GM21447 (cell line): ENCODE measurements at regions not wholly inside any gene's neighbourhood (a gene's known extent, or its start where the extent isn't known, plus 50 kb on each side); places are given as distances from the start of the nearest gene placed in this dataset.

Experiments used
- ATAC-seq: cut with Tn5 transposase; IDR thresholded peaks from one replicate; pipeline ENCODE4 v1.9.1; 2021; ENCODE audit not compliant: unreplicated experiment

- no peak for ATAC-seq
Measured at GRCh38 chr1:55402671-55403464, 187.7 kb upstream of the USP24 start.

DNA sequence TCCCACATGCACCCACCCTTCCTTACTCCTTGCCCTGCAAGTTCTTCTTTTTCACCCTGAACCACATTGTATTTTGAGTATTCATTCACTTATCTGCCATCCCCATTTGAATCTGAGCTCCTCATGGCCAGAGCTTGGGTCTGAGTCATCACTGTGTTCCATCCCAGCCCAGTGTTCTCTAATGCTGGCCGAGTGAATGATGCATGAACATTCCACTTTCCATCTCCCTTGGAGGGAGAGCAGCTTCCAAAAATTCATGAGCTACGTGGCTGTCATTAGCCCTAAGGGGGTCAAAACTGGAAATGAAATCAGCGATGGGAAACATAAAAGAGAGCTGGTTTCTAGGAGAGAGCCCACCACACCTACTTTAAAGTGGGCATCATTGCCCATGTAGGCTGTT lies 187.0 kb upstream of the USP24 start:
- ATAC-seq: no peak

GRCh38 chr1:55400508-55400907 lies 185.3 kb upstream of the USP24 start:
- ATAC-seq: no peak

DNA sequence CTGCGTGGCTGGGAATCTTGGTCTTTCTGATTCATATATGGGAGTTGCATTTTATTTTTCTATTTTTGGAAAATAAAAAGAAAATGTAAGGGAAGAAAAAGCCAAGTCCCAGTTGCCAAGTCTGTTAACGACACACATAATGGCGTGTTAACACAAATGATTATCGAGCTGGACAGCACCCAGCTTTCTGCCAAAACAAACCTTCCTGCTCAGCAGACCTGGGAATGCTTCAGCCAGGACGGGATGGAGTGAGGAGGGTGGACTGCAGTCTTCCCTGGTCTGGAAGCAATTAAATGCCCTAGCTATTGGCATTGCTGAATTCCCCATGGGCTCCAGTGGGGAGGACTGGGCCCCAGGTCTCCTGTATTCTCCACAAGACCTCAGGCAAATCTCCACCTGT lies 184.2 kb upstream of the USP24 start:
- no peak for ATAC-seq

DNA sequence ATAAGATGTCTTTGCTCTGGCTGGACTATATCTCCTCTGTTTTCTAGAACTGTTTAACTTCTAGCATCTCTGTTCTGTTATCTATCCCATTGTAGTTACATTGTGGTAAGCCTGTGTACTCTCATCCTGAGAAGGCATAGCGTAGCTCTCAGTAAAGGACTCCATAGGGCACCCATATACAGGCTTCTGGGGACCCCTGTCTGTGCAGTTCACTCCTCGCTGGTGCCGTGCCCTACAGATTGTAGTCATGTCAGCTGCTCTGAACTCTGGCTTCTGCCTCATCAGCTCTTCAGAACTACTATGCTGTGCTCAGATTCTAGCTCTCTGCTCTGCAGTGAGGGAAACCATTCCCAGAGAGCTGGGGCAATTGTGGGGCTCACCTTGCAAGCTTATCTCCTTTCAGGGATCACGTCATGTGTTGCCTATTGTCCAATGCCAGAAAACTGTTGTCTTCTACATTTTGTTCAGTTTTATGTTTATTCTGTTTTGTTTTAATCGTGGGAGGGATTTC lies 181.3 kb upstream of the USP24 start:
- ATAC-seq: no peak

DNA sequence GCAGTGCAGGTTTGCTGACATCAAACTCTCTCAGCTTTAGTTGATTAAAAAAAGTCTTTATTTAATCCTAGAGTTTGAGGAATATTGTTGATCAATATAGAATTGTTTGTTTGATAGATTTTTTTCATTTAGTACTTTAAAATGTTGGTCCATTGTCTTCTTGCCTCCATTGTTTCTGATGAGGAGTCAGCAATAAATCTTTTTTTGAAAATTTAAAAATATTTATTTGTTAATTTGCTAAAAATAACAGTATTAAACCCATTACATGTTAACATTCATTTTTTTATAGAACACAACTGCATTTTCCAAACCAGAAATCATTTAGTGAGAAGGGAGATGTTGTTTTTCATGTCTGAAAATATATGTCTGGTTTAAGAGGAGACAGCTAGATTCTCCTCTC lies 173.8 kb upstream of the USP24 start:
- ATAC-seq: no peak

GRCh38 chr1:55387145-55387544 lies 172.0 kb upstream of the USP24 start:
- no peak for ATAC-seq

GRCh38 chr1:55386456-55386855 lies 171.3 kb upstream of the USP24 start:
- ATAC-seq: no peak

DNA sequence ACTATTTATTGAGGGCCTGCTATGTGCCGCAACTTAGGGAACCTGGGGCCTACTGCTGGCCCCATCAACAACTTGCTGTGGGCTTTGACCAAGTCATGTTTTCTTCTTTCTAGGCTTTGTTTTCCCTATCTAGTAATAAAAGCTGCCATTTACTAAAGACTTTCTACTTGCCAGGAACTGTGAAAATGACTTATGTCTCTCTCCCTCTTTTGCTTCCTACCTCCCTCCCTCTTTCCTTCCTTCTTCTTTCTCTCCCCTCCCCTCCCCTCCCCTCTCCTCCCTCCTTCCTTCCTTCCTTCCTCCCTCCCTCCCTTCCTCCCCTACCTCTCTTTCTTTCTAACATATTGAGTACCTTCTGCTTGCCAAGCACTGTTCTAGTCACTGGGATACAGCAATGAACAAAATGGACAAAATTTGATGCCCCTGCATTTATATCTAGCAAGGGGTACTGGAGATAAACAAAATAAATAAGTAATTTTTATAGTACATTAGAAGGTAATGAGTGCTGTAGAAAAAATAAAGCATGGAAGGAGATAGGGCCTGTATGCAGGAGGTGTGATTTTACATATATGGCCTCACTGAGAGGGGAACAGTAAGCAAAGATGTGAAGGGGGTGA lies 170.3 kb upstream of the USP24 start:
- ATAC-seq: no peak

DNA sequence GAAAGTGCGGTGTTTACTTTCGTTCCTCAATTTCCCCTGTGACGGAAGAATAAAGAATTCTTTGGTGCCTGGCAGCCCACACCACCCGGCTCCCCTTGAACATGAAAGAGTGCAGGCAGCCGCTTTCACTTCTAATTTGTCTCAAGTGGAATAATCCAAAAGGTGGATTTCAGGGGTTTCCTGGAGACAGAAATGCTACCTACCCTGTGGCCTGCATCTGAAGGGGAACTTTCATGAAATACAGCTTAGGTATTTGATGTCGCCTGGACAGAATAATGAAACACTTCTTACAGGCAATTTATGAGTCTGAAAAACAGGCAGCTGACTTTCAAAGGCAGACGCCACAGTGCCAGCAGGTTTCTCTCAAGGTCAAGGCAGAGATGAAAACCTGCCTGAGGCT lies 169.5 kb upstream of the USP24 start:
- no peak for ATAC-seq

DNA sequence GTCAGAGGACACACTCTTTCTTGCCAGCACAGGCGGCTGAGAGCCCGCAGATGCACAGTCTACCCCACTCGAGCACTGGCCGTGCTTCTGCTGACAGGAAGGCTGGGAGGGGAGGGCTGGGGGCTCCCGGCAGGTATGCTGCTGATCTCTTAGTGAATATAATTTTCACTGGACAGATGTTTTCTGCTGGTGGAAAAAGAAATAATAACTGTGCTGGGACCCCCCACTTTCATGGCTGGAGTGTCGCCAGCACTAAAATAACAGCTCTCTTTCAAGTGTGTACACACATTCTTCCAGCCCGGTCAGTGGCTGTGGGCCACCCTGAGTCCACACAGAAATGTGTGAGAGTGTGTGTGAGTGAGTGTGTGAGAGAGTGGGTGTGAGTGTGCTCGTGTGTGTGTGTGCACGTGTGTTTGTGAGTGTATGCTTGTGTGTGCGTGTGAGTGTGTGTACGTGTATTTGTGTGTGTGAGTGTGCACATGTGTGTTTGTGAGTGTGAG lies 167.7 kb upstream of the USP24 start:
- no peak for ATAC-seq

- ATAC-seq: no peak
Measured at GRCh38 chr1:55381983-55382382, 166.8 kb upstream of the USP24 start.

- no peak for ATAC-seq
Measured at GRCh38 chr1:55381491-55381890, 166.3 kb upstream of the USP24 start.

- ATAC-seq: no peak
Measured at GRCh38 chr1:55380355-55380970, 165.3 kb upstream of the USP24 start.

DNA sequence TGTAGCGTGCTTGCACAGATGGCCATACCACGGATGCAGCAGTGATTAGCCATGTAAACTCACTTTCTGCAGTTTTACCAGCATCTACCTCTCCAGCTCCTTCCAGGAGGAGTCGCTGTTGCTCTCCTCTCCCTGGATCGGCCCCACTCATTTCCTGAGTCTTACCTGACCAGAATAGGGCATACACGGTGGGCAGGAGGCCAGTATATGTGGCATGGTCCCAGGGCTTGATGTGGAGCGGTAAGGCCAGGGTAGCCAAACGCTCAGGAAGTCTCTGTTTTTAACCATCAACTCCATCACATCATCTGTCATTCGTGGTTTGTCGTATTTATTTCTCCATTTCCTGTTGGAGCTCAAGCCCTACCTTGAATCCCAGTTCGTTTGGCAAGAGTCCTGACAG lies 163.4 kb upstream of the USP24 start:
- ATAC-seq: no peak

- no peak for ATAC-seq
Measured at GRCh38 chr1:55376897-55377296, 161.7 kb upstream of the USP24 start.

DNA sequence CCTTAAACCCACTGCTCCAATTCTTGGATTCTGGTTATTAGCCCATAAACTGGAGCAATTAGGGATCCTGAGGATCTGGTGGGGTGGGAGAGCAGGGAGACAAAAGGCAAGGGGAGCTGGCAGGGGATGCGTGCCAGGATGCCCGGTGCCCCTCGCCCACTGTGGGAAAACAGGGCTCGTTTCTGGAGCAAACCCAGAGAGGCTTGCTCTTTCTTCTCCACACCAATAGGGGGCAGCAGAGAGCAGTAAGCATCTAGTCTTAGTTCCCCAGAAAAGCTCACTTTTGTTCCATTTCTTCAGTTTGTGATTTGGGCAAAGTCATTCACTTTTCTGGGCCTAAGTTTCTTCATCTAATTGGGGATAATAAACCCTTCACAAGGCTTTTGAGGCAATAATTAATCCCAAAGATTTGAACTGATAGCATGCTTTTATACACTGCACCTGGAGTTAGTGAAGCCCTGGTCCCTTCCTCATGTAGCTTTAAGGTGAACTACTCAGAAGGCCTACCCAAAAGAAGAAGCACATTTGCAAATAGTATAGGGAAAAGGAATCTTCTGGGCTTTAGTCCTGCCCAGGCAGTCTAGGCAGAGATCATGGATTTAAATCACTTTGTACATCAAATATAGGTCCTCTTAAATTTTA lies 160.6 kb upstream of the USP24 start:
- ATAC-seq: no peak

DNA sequence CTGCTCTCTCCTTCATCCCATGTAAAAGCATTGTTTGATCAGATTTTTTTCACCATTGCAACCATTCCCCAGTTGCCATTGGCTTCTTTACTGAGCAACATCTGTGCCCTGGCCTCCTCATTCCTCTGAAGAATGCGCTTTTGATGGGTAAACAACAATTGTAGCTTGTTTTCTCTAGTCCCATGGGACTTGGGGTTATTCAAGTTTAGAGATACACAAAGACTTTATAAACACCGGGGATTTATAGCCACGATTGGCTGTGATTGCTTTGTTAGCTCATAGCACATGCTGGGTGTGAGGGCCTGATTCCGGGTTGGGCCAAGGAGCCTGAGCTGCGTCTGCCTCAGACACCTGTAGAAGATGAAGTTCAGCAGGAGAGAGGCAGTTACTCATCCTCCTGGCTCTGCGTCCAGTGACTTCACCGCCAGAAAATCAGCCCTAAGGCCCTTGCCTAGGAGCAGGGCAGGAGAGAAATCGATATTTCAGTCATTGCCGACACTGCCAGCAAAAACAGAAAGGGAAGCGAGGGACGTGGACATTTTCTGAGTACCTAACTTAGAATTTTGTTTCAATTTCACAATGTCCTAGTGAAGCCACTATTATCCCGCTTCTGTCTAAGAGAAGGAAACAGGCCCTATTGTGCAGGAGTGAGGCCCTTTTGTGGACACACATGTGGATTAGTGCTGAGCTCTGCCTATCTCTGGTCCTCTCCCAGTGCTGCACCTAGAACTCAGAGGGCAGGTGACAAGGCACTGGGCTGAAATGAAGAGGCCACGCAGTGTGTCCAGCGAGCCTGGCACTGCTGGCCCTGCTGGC lies 159.8 kb upstream of the USP24 start:
- ATAC-seq: no peak

DNA sequence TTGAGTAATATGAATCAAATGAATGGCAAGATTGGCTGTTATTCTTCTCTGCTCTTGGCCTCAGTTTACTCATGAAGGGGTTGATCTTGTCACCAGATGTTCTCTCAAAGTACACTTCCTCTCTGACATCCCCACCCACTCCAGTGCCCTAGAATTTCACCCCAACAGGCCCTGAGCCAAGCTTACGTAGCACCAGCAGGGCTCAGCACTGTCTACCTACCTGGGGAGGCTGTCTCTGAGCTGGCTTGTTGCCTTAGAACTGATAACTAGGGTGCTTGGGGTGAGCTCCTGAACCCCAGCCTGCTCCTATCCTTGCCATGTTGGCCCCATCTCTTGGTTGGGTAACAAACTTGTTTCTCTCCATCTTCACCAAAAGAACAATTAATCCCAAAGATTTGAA lies 159.1 kb upstream of the USP24 start:
- no peak for ATAC-seq

- no peak for ATAC-seq
Measured at GRCh38 chr1:55369474-55369873, 154.3 kb upstream of the USP24 start.

DNA sequence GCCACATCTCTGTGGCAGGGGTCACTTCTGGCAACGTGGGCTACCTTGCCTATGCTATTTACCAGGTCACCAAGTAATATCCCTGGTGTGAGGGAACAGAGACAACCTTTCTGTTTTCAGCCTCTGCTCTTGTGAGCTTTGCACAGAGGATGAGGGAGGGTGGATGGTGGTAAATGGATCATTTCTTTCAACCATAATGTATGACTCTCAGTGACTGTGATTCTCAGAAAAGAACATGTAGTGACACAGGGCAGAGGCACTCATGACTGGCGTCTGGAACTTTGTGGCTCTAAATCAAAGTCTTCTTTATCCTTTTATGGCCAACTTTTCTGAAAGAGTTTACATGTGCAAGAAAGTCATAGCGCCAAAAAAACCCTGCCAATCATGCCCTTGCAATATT lies 153.5 kb upstream of the USP24 start:
- ATAC-seq: no peak
